OCI-LY3 (cell line): ENCODE measurements at regions not wholly inside any gene's neighbourhood (a gene's known extent, or its start where the extent isn't known, plus 50 kb on each side); places are given as distances from the start of the nearest gene placed in this dataset.

Experiments used
- EZH2phosphoT487 ChIP-seq: fragments of 200-600 bp; shearing (Covaris generic); IDR thresholded peaks from 2 replicates; pipeline ENCODE4 v1.6.1; 2018; ENCODE audit warnings: antibody characterized with exemption, mixed run types, low read depth
- TF ChIP-seq, protein P1 (sequence below): fragments of 200-600, 300-600 bp; sonication (generic); IDR thresholded peaks from 2 replicates; pipeline ENCODE4 v1.5.1; 2014; ENCODE audit warnings: antibody characterized with exemption, low read length, low read depth

DNA sequence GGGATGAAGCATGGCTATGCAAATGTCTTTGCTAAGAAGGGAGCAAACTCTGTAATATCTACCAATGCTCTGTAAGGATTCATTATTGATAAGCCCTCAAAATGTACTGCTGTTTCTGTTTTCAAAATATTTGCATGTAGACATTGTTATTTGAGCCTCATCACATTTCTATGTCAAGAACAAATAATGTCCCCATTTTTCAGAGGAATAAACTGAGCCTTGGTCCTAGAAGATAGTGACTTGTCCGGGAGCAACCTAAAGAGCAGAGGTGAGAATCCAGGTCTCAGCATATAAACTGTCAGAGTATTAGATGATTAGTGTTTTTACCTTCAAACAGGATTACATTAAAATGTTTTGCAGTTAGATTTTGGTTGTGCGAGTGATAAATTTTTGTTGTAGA, 125.5 kb upstream of the SRRM4 start:
- TF ChIP-seq, protein P1, sequence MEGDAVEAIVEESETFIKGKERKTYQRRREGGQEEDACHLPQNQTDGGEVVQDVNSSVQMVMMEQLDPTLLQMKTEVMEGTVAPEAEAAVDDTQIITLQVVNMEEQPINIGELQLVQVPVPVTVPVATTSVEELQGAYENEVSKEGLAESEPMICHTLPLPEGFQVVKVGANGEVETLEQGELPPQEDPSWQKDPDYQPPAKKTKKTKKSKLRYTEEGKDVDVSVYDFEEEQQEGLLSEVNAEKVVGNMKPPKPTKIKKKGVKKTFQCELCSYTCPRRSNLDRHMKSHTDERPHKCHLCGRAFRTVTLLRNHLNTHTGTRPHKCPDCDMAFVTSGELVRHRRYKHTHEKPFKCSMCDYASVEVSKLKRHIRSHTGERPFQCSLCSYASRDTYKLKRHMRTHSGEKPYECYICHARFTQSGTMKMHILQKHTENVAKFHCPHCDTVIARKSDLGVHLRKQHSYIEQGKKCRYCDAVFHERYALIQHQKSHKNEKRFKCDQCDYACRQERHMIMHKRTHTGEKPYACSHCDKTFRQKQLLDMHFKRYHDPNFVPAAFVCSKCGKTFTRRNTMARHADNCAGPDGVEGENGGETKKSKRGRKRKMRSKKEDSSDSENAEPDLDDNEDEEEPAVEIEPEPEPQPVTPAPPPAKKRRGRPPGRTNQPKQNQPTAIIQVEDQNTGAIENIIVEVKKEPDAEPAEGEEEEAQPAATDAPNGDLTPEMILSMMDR: no peak
- no peak for TF ChIP-seq EZH2phosphoT487
